GM19324 (cell line): ENCODE measurements at regions not wholly inside any gene's neighbourhood (a gene's known extent, or its start where the extent isn't known, plus 50 kb on each side); places are given as distances from the start of the nearest gene placed in this dataset.

Experiments
- ATAC-seq: cut with Tn5 transposase; IDR thresholded peaks from one replicate; pipeline ENCODE4 v1.9.1; 2021; ENCODE audit warnings: mild to moderate bottlenecking, moderate library complexity; ENCODE audit not compliant: unreplicated experiment, low FRiP score

DNA sequence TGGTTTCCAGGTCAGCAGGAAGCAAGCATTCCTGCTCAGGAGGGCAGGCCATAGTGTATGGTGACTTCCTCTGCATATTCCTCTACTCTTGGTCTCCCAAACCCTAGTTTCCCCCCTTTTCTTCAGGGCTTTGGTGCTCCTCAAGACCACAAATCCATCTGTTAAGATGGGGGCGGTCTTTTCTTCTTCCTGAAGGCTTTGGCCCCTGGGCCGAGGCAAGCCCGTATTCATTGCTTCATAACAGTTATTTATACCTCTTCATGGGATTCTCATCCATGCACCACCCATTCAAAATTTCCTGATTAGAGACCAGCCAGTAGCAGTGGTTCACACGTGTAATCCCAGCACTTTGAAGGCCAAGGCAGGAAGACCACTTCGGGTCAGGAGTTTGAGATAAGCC is 62.1 kb upstream of the IL12A start:
- ATAC-seq, result no peak

DNA sequence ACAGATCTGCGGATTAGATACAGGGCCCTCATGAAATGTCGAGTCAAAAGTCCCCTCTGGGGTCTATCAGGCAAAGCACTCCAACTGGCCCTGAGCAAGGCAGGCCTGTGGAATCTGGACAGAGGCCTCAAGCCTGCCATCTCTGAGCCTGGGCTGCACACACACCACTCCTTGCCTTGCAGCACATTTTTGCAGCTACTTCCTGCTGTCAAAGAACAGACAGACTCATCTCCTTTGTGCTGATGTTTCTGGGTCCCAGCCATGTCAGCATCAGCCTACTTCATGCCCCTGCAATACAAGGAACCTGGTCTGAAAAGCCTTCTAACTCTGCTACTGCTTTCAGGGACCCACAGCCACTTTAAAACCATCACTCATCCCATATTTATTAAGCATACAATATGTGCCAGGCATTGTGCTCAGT is 60.6 kb upstream of the IL12A start:
- ATAC-seq, result no peak

- no peak for ATAC-seq
These were observed 60.0 kb upstream of the IL12A start for GRCh38 chr3:159928666-159929065.

DNA sequence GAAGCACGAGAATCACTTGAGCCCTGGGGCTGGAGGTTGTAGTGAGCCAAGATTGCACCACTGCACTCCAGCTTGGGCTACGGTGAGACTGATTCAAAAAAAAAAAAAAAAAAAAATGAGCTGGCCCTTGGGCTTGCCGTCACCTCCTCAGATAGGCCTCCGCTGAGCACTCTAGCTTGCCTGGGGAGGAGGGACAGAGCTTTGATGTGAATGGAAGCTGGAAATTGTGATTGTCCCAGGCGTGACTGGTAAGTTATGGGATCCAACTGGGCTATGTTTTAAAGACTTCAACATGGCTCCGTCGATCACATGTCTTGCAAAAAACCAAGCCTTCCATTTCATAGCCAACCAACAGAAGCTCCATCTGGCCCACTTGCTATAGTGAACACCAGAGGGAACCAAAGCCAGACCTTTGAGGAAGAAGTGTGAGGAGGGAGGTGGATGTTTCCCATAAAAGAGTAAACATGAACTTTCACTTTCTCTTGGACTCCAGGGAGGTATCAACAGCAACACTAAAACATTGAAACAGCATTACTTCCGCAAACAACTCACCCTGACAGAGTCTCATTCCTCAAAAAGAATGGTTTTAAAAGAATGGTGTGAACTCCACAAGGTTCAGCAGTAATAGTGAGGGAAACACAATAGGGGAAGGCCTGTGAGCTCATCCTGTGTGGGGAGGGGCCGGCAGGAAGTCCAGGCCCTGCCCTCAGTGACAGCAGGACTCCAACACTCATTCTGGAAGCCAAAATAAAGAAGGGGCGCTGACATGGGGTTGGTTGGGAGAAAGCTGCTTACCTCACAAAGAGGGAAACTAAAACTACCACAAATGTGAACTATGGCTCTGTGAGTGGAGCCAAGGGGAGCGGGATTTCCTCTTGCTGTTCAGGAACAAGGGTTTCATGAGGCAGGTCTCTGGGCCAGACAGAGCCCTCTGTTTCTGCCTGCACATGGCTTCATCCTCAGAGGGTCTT is 59.2 kb upstream of the IL12A start:
- ATAC-seq, result peak; percentile 50

GRCh38 chr3:159934216-159934615 is 54.4 kb upstream of the IL12A start:
- no peak for ATAC-seq

DNA sequence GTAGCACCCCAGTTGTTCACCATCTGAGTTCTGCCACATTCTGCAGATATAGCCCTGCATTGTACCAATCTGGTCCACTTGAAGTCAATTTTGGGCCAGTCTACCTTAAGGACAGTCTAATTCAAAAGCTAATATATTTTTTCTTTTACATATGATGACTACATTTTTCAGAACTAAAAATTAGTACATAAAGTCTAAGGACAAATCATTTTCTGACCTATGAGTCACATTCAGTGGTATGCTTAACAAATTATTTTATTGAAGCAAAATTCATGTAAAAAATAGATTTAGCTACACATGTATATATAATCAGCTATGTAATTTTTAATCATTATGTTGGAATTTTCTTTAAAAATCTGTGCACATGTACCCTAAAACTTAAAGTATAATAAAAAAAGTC is 52.1 kb upstream of the IL12A start:
- ATAC-seq, result no peak

GRCh38 chr3:159937561-159938166 is 51.0 kb upstream of the IL12A start:
- no peak for ATAC-seq

GRCh38 chr3:159938714-159939113 is 49.9 kb upstream of the IL12A start:
- ATAC-seq, result no peak
